K562 (cell line): ENCODE measurements at regions not wholly inside any gene's neighbourhood (a gene's known extent, or its start where the extent isn't known, plus 50 kb on each side); places are given as distances from the start of the nearest gene placed in this dataset.

Source experiments
- ATAC-seq: fragments of 200-7000 bp; cut with Tn5 transposase; 3 replicates; pipeline ENCODE4 v1.9.1; 2020; ENCODE audit warnings: moderate library complexity
- BruUV-seq: library from RNA; stranded (reverse); fragments of 400-500 nt; replicated peaks from 2 replicates; lab custom pipeline; 2021; lab: Mats Ljungman, UMichigan
- CTCF ChIA-PET: fragments of 300-600 bp; formaldehyde crosslinking; extraction: SDS; loops from one replicate; lab custom pipeline; 2021; ENCODE audit warnings: low intra/inter-chr PET ratio; lab: Yijun Ruan, JAX
- POLR2A ChIA-PET: fragments of 300-600, 350-650 bp; sonication (Branson Sonifier 250); formaldehyde crosslinking; extraction: SDS; loops from one replicate; lab custom pipeline; 2021; ENCODE audit warnings: antibody characterized with exemption, inconsistent platforms; lab: Yijun Ruan, JAX
- DNase-seq, 4 experiments: peaks; one replicate each; pipeline versions ENCODE4 v3.0.0 to v3.0.0-alpha.2; 2011 to 2018; ENCODE audit warnings: low spot score in 3 of 4, mixed read lengths in 3 of 4; ENCODE audit errors: extremely low read depth in 1 of 4
- FAIRE-seq: peaks from 2 replicates; lab custom pipeline; 2011; peaks lifted over from hg19 to GRCh38; lab: Jason Lieb, UNC
- H2AFZ ChIP-seq: 2 replicates; pipeline ENCODE4 v1.6.0; 2011; ENCODE audit warnings: low read depth, low read length, control low read depth, inconsistent platforms
- H3K27ac ChIP-seq: fragments of 200-600 bp; 3 replicates; pipeline ENCODE4 v1.8.0; 2011; ENCODE audit warnings: low read depth, mild to moderate bottlenecking, control low read depth, inconsistent platforms, low read length, moderate library complexity, mixed read lengths; ENCODE audit errors: extremely low read depth
- H3K27me3 ChIP-seq, 2 experiments: fragments of 300-600 bp in 1 of 2; 2 replicates in 1 of 2; 3 replicates in 1 of 2; pipeline versions ENCODE4 v1.6.0 to v1.8.0; 2011; ENCODE audit warnings: inconsistent platforms in 2 of 2, low read length in 2 of 2, mild to moderate bottlenecking in 1 of 2, mixed read lengths in 1 of 2, moderate library complexity in 1 of 2; ENCODE audit not compliant: control insufficient read depth in 2 of 2, insufficient read depth in 2 of 2
- H3K36me3 ChIP-seq: fragments of 300-600 bp; 3 replicates; pipeline ENCODE4 v1.8.0; 2011; ENCODE audit warnings: mild to moderate bottlenecking, low read length, inconsistent platforms; ENCODE audit not compliant: control insufficient read depth, insufficient read depth
- H3K4me1 ChIP-seq, 2 experiments: fragments of 200-600 bp in 1 of 2; replicated peaks in 1 of 2; 2 replicates in 1 of 2; 3 replicates in 1 of 2; pipeline versions ENCODE4 v1.5.1 to v1.8.0; 2011; ENCODE audit warnings: inconsistent platforms in 2 of 2, low read length in 2 of 2, mild to moderate bottlenecking in 1 of 2, mixed read lengths in 1 of 2, moderate library complexity in 1 of 2; ENCODE audit not compliant: control insufficient read depth in 2 of 2, insufficient read depth in 2 of 2
- H3K4me2 ChIP-seq: 2 replicates; pipeline ENCODE4 v1.6.1; 2011; ENCODE audit warnings: low read length, control low read depth, inconsistent platforms, mixed read lengths; ENCODE audit not compliant: insufficient read depth
- H3K4me3 ChIP-seq: fragments of 200-600 bp; sonication (generic), shearing (Covaris generic); 2 replicates; pipeline ENCODE4 v1.5.1; 2016; ENCODE audit warnings: control low read depth, inconsistent platforms
- H3K79me2 ChIP-seq: fragments of 200-600 bp; 3 replicates; pipeline ENCODE4 v1.8.0; 2011; ENCODE audit warnings: low read length, inconsistent platforms; ENCODE audit not compliant: control insufficient read depth, insufficient read depth
- H3K9ac ChIP-seq, 2 experiments: 2 replicates each; pipeline versions ENCODE4 v1.6.0 to v1.6.1; 2011; ENCODE audit warnings: low read depth in 2 of 2, low read length in 2 of 2, control low read depth in 1 of 2, inconsistent platforms in 1 of 2, mild to moderate bottlenecking in 1 of 2, mixed read lengths in 1 of 2; ENCODE audit not compliant: insufficient read depth in 1 of 2
- H3K9me1 ChIP-seq: one replicate; pipeline ENCODE4 v1.6.0; 2011; ENCODE audit warnings: inconsistent platforms, mild to moderate bottlenecking, low read length, moderate library complexity; ENCODE audit not compliant: control insufficient read depth, insufficient read depth
- H3K9me3 ChIP-seq: replicated peaks from 2 replicates; pipeline ENCODE4 v1.5.1; 2011; ENCODE audit warnings: low read depth, low read length, inconsistent platforms; ENCODE audit not compliant: control insufficient read depth, insufficient read depth
- H4K20me1 ChIP-seq: replicated peaks from 2 replicates; pipeline ENCODE4 v1.6.1; 2011; ENCODE audit warnings: low read length, inconsistent platforms, mixed read lengths; ENCODE audit not compliant: control insufficient read depth, insufficient read depth
- ADNP ChIP-seq: fragments of 200-800 bp; sonication (Bioruptor generic); IDR thresholded peaks from 2 replicates; pipeline ENCODE4 v1.6.1; 2016; ENCODE audit warnings: missing genetic modification characterization, missing compliant biosample characterization
- ARID1B ChIP-seq: fragments of 450-650 bp; IDR thresholded peaks from 2 replicates; pipeline ENCODE4 v1.6.1; 2016; ENCODE audit warnings: antibody characterized with exemption, mild to moderate bottlenecking, inconsistent platforms
- CCAR2 ChIP-seq: fragments of 200-400 bp; formaldehyde crosslinking; IDR thresholded peaks from 2 replicates; pipeline ENCODE4 v1.6.1; 2017; ENCODE audit warnings: mild to moderate bottlenecking, low read depth, low read length
- CHD4 ChIP-seq: fragments of 200-600 bp; sonication (generic); IDR thresholded peaks from 3 replicates; pipeline ENCODE4 v1.6.1; 2012; ENCODE audit warnings: low read depth, mild to moderate bottlenecking, mixed read lengths, low read length, inconsistent platforms; ENCODE audit not compliant: insufficient read depth, insufficient replicate concordance, poor library complexity, severe bottlenecking
- E2F4 ChIP-seq: sonication (generic); formaldehyde crosslinking; IDR thresholded peaks from 2 replicates; pipeline ENCODE4 v1.8.0; 2022; ENCODE audit warnings: mild to moderate bottlenecking, low read depth, missing genetic modification reagents
- SMARCA5 ChIP-seq: fragments of 450-650 bp; IDR thresholded peaks from 2 replicates; pipeline ENCODE4 v1.6.1; 2016
- SMC3 ChIP-seq: conservative IDR thresholded peaks from 2 replicates; pipeline ENCODE4 v1.6.1; 2011; ENCODE audit warnings: low read depth, low read length, improper control_type of control experiment; ENCODE audit not compliant: insufficient read depth
- ZNF511 ChIP-seq: sonication (generic); formaldehyde crosslinking; IDR thresholded peaks from 2 replicates; pipeline ENCODE4 v1.8.0; 2022; ENCODE audit warnings: mild to moderate bottlenecking, missing genetic modification reagents
- ZNF77 ChIP-seq: fragments of 250-450 bp; sonication (Bioruptor Pico); IDR thresholded peaks from 2 replicates; pipeline ENCODE4 v1.5.0; 2020
- WGBS: fragments of 100-300 bp; shearing (Covaris generic); methylation state at CpG from one replicate; pipeline ENCODE4 v1.1.6; 2016; ENCODE audit warnings: low coverage, mixed read lengths; ENCODE audit not compliant: insufficient coverage; ENCODE audit errors: missing lambda C conversion rate; 5-methylcytosine and 5-hydroxymethylcytosine counted together
- in situ Hi-C: fragments of 300-500 bp; cut with MboI; formaldehyde crosslinking; loops from 4 replicates; pipeline ENCODE4 v1.15.0; 2018; ENCODE audit warnings: inconsistent platforms, mixed read lengths
- intact Hi-C: fragments of 100-400 bp; cut with micrococcal nuclease; formaldehyde crosslinking; loops from 2 replicates; pipeline ENCODE4 v1.14.2; 2022
- TF ChIP-seq, protein P1 (sequence below): fragments of 250-450 bp; sonication (Bioruptor Pico); IDR thresholded peaks from 2 replicates; pipeline ENCODE4 v1.4.0; 2020; ENCODE audit warnings: borderline replicate concordance
- TF ChIP-seq, protein P2 (sequence below): fragments of 250-450 bp; sonication (Bioruptor Pico); IDR thresholded peaks from 2 replicates; pipeline ENCODE4 v1.4.0; 2020

GRCh38 chr5:97412959-97413358 lies 229.9 kb upstream of the RIOK2 start:
- BruUV-seq = no TSS peak
- Histone ChIP-seq H3K4me1 (no peaks in the 10 kb centered on the region), H2AFZ (no peak overlapping the region), H4K20me1 (no peaks in the 10 kb centered on the region), H3K9me1 (no peaks in the 10 kb centered on the region), H3K9me3 (no peaks in the 10 kb centered on the region), H3K4me2 (no peak overlapping the region), H3K9ac (no peak overlapping the region), H3K4me3 (no peak overlapping the region), H3K27ac (no peak overlapping the region), H3K36me3 (no peaks in the 10 kb centered on the region), H3K27me3 (no peaks in the 10 kb centered on the region), H3K79me2 (no peaks in the 10 kb centered on the region)
- CTCF ChIA-PET = no interaction called here
- in situ Hi-C loops = no loop called here
- no peak for TF ChIP-seq SMC3
- no peak for TF ChIP-seq ADNP (tag)
- no peak for TF ChIP-seq CHD4
- intact Hi-C loops = no loop called here
- POLR2A ChIA-PET = no interaction called here
- DNase-seq = no peak
- 5% methylated on average over 2 of the region's 2 CpGs for WGBS
- no peak for ATAC-seq
- no peak for FAIRE-seq

GRCh38 chr5:97417986-97418385 lies 234.9 kb upstream of the RIOK2 start:
- CTCF ChIA-PET = no interaction called here
- Histone ChIP-seq H3K36me3 (no peaks in the 10 kb centered on the region), H3K27ac (no peak overlapping the region), H3K27me3 (no peaks in the 10 kb centered on the region), H3K4me1 (no peaks in the 10 kb centered on the region), H3K9me3 (no peaks in the 10 kb centered on the region), H2AFZ (no peak overlapping the region), H3K4me2 (no peak overlapping the region), H3K79me2 (no peaks in the 10 kb centered on the region), H4K20me1 (no peaks in the 10 kb centered on the region), H3K9ac (no peak overlapping the region), H3K9me1 (no peaks in the 10 kb centered on the region), H3K4me3 (no peak overlapping the region)
- in situ Hi-C loops = no loop called here
- FAIRE-seq = no peak
- no TSS peak for BruUV-seq
- TF ChIP-seq ZNF511 = no peak
- no peak for TF ChIP-seq ARID1B
- TF ChIP-seq SMARCA5 = no peak
- TF ChIP-seq, protein P1, sequence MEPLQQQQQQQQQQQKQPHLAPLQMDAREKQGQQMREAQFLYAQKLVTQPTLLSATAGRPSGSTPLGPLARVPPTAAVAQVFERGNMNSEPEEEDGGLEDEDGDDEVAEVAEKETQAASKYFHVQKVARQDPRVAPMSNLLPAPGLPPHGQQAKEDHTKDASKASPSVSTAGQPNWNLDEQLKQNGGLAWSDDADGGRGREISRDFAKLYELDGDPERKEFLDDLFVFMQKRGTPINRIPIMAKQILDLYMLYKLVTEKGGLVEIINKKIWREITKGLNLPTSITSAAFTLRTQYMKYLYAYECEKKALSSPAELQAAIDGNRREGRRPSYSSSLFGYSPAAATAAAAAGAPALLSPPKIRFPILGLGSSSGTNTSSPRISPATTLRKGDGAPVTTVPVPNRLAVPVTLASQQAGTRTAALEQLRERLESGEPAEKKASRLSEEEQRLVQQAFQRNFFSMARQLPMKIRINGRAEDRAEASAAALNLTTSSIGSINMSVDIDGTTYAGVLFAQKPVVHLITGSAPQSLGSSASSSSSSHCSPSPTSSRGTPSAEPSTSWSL (CRISPR knock-in tag) = no peak
- TF ChIP-seq, protein P2, sequence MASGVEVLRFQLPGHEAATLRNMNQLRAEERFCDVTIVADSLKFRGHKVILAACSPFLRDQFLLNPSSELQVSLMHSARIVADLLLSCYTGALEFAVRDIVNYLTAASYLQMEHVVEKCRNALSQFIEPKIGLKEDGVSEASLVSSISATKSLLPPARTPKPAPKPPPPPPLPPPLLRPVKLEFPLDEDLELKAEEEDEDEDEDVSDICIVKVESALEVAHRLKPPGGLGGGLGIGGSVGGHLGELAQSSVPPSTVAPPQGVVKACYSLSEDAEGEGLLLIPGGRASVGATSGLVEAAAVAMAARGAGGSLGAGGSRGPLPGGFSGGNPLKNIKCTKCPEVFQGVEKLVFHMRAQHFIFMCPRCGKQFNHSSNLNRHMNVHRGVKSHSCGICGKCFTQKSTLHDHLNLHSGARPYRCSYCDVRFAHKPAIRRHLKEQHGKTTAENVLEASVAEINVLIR (CRISPR knock-in tag) = no peak
- TF ChIP-seq CCAR2 = no peak
- TF ChIP-seq ZNF77 (CRISPR knock-in tag) = no peak
- TF ChIP-seq E2F4 = no peak
- DNase-seq = no peak
- ATAC-seq = no peak
- POLR2A ChIA-PET = no interaction called here
- intact Hi-C loops = no loop called here
